Neural cell (in vitro differentiated cells): ENCODE measurements at regions not wholly inside any gene's neighbourhood (a gene's known extent, or its start where the extent isn't known, plus 50 kb on each side); places are given as distances from the start of the nearest gene placed in this dataset.

Experiments used
- H2AFZ ChIP-seq: fragments of 200-600, 300-800 bp; sonication (generic), shearing (Covaris generic); 2 replicates; pipeline ENCODE4 v1.6.0; 2014; ENCODE audit warnings: low read depth, mild to moderate bottlenecking, antibody characterized with exemption, low read length, moderate library complexity
- H3F3A ChIP-seq: fragments of 200-600 bp; shearing (Covaris generic); 2 replicates; pipeline ENCODE4 v1.6.1; 2016; ENCODE audit warnings: mild to moderate bottlenecking, moderate library complexity, mixed read lengths, antibody characterized with exemption, low read length; ENCODE audit not compliant: insufficient read depth, poor library complexity, severe bottlenecking
- H3K27ac ChIP-seq: fragments of 200-600, 300-800 bp; sonication (generic), shearing (Covaris generic); 2 replicates; pipeline ENCODE4 v1.5.1; 2014; ENCODE audit warnings: mild to moderate bottlenecking, low read length, moderate library complexity
- H3K27me3 ChIP-seq: fragments of 300-800, 200-600 bp; sonication (generic), shearing (Covaris generic); 2 replicates; pipeline ENCODE4 v1.6.0; 2014; ENCODE audit warnings: mild to moderate bottlenecking, low read depth, low read length, moderate library complexity; ENCODE audit not compliant: insufficient read depth
- H3K36me3 ChIP-seq: fragments of 300-800, 200-600 bp; sonication (generic), shearing (Covaris generic); 2 replicates; pipeline ENCODE4 v1.5.1; 2014; ENCODE audit warnings: mild to moderate bottlenecking, antibody characterized with exemption, low read length, moderate library complexity; ENCODE audit not compliant: insufficient read depth
- H3K4me2 ChIP-seq: fragments of 300-800, 200-600 bp; sonication (generic), shearing (Covaris generic); 2 replicates; pipeline ENCODE4 v1.6.0; 2014; ENCODE audit warnings: mild to moderate bottlenecking, low read length
- H3K4me3 ChIP-seq: fragments of 300-800, 200-600 bp; sonication (generic), shearing (Covaris generic); 2 replicates; pipeline ENCODE4 v1.5.1; 2014; ENCODE audit warnings: mild to moderate bottlenecking, low read length, moderate library complexity
- H3K79me2 ChIP-seq: fragments of 200-600 bp; shearing (Covaris generic); replicated peaks from 2 replicates; pipeline ENCODE4 v1.6.0; 2014; ENCODE audit warnings: mild to moderate bottlenecking, low read length, moderate library complexity; ENCODE audit not compliant: insufficient read depth
- H3K9ac ChIP-seq: fragments of 300-800, 200-600 bp; sonication (generic), shearing (Covaris generic); 2 replicates; pipeline ENCODE4 v1.6.1; 2016; ENCODE audit warnings: mild to moderate bottlenecking, low read length, mixed read lengths
- H3K9me2 ChIP-seq: fragments of 200-600 bp; shearing (Covaris generic); 2 replicates; pipeline ENCODE4 v1.6.1; 2016; ENCODE audit warnings: mild to moderate bottlenecking, low read length, mixed read lengths; ENCODE audit not compliant: insufficient read depth
- H3K9me3 ChIP-seq: fragments of 200-600, 300-800 bp; sonication (generic), shearing (Covaris generic); 2 replicates; pipeline ENCODE4 v1.6.1; 2016; ENCODE audit warnings: mild to moderate bottlenecking, mixed run types, low read length, moderate library complexity, mixed read lengths
- H4K20me1 ChIP-seq: fragments of 200-600 bp; shearing (Covaris generic); 2 replicates; pipeline ENCODE4 v1.6.1; 2016; ENCODE audit warnings: mild to moderate bottlenecking, mixed run types; ENCODE audit not compliant: insufficient read depth
- CTCF ChIP-seq: fragments of 450-650 bp; IDR thresholded peaks from 2 replicates; pipeline ENCODE4 v1.5.1; 2014; ENCODE audit warnings: antibody characterized with exemption, mild to moderate bottlenecking, moderate library complexity; ENCODE audit not compliant: poor library complexity, severe bottlenecking
- EP300 ChIP-seq: fragments of 450-650 bp; conservative IDR thresholded peaks from 2 replicates; pipeline ENCODE4 v1.6.1; 2014; ENCODE audit warnings: antibody characterized with exemption, mild to moderate bottlenecking, moderate library complexity; ENCODE audit not compliant: poor library complexity, severe bottlenecking
- EZH2 ChIP-seq: fragments of 200-600, 300-800 bp; shearing (Covaris generic), sonication (generic); IDR thresholded peaks from 2 replicates; pipeline ENCODE4 v1.6.1; 2014; ENCODE audit warnings: antibody characterized with exemption, low read length, borderline replicate concordance, mild to moderate bottlenecking; ENCODE audit not compliant: insufficient read depth, poor library complexity, severe bottlenecking
- MXI1 ChIP-seq: fragments of 450-650 bp; conservative IDR thresholded peaks from 2 replicates; pipeline ENCODE4 v1.6.1; 2014; ENCODE audit warnings: antibody characterized with exemption, mild to moderate bottlenecking; ENCODE audit not compliant: poor library complexity, severe bottlenecking
- POLR2AphosphoS5 ChIP-seq: IDR thresholded peaks from 2 replicates; pipeline ENCODE4 v1.6.1; 2012
- RAD21 ChIP-seq: fragments of 450-650 bp; conservative IDR thresholded peaks from 2 replicates; pipeline ENCODE4 v1.6.1; 2014; ENCODE audit warnings: antibody characterized with exemption, mild to moderate bottlenecking, moderate library complexity
- SMC3 ChIP-seq: fragments of 450-650 bp; conservative IDR thresholded peaks from 2 replicates; pipeline ENCODE4 v1.6.1; 2014; ENCODE audit warnings: antibody characterized with exemption, mild to moderate bottlenecking, moderate library complexity; ENCODE audit not compliant: poor library complexity
- TAF1 ChIP-seq: IDR thresholded peaks from 2 replicates; pipeline ENCODE4 v1.6.1; 2012; ENCODE audit warnings: low read depth
- TF ChIP-seq, protein P1 (sequence below): IDR thresholded peaks from 2 replicates; pipeline ENCODE4 v1.6.1; 2012; ENCODE audit warnings: borderline replicate concordance

GRCh38 chr5:123771715-123772114, 259.7 kb downstream of the CSNK1G3 start:
- Histone ChIP-seq H3K79me2 (no peaks in the 10 kb centered on the region), H3K4me3 (no peak overlapping the region), H3K9ac (no peak overlapping the region), H3K36me3 (no peaks in the 10 kb centered on the region), H3K4me2 (no peak overlapping the region), H3K9me3 (peaks cover 19% of the 10 kb centered on the region), H3K27ac (no peak overlapping the region), H4K20me1 (no peaks in the 10 kb centered on the region), H3K9me2 (no peaks in the 10 kb centered on the region), H3K27me3 (no peaks in the 10 kb centered on the region), H2AFZ (no peak overlapping the region), H3F3A (no peaks in the 10 kb centered on the region)
- TF ChIP-seq POLR2AphosphoS5 = no peak
- no peak for TF ChIP-seq CTCF
- no peak for TF ChIP-seq SMC3
- TF ChIP-seq TAF1 = no peak
- TF ChIP-seq EZH2 = no peak
- TF ChIP-seq RAD21 = no peak
- TF ChIP-seq, protein P1, sequence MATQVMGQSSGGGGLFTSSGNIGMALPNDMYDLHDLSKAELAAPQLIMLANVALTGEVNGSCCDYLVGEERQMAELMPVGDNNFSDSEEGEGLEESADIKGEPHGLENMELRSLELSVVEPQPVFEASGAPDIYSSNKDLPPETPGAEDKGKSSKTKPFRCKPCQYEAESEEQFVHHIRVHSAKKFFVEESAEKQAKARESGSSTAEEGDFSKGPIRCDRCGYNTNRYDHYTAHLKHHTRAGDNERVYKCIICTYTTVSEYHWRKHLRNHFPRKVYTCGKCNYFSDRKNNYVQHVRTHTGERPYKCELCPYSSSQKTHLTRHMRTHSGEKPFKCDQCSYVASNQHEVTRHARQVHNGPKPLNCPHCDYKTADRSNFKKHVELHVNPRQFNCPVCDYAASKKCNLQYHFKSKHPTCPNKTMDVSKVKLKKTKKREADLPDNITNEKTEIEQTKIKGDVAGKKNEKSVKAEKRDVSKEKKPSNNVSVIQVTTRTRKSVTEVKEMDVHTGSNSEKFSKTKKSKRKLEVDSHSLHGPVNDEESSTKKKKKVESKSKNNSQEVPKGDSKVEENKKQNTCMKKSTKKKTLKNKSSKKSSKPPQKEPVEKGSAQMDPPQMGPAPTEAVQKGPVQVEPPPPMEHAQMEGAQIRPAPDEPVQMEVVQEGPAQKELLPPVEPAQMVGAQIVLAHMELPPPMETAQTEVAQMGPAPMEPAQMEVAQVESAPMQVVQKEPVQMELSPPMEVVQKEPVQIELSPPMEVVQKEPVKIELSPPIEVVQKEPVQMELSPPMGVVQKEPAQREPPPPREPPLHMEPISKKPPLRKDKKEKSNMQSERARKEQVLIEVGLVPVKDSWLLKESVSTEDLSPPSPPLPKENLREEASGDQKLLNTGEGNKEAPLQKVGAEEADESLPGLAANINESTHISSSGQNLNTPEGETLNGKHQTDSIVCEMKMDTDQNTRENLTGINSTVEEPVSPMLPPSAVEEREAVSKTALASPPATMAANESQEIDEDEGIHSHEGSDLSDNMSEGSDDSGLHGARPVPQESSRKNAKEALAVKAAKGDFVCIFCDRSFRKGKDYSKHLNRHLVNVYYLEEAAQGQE = no peak
- no peak for TF ChIP-seq EP300
- no peak for TF ChIP-seq MXI1

- no peaks in the 10 kb centered on the region for H3F3A ChIP-seq
- no peak overlapping the region for H3K9ac ChIP-seq
- H3K9me2 ChIP-seq = no peaks in the 10 kb centered on the region
- no peak overlapping the region for H2AFZ ChIP-seq
- no peaks in the 10 kb centered on the region for H3K27me3 ChIP-seq
- H3K4me2 ChIP-seq = no peak overlapping the region
- no peaks in the 10 kb centered on the region for H3K9me3 ChIP-seq
- no peak overlapping the region for H3K27ac ChIP-seq
- TF ChIP-seq MXI1 (no peak), SMC3 (no peak), EP300 (no peak), POLR2AphosphoS5 (no peak), RAD21 (no peak), TAF1 (no peak), CTCF (no peak), EZH2 (no peak)
- TF ChIP-seq, protein P1 = no peak
- no peaks in the 10 kb centered on the region for H3K79me2 ChIP-seq
- H4K20me1 ChIP-seq = no peaks in the 10 kb centered on the region
- H3K36me3 ChIP-seq = no peaks in the 10 kb centered on the region
- no peak overlapping the region for H3K4me3 ChIP-seq
These were observed 251.2 kb downstream of the CSNK1G3 start for GRCh38 chr5:123763201-123763600.
